ENCODE measurements at regions not wholly inside any gene's neighbourhood (a gene's known extent, or its start where the extent isn't known, plus 50 kb on each side); places are given as distances from the start of the nearest gene placed in this dataset.
"Not testable (repeated sequence)": the region's sequence is repeated elsewhere in the genome, so short reads cannot be mapped to it uniquely, and the experiment has no call there.

DNA sequence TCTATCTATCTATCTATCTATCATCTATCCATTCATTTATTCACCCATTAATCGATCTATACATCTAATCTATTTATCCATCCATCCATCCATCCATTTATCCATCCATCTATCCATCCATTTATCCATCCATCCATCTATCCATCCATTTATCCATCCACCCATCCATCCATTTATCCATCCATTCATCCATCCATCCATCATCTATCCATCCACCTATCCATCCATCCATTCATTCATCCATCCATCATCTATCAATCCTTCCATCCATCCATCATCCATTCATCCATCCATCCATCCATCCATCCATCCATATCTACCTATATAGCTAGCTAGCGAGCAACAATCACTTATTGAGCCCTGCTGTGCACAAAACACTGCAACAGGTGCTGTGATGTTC lies 953.1 kb upstream of the ZNF722 start:
- Mint-ChIP-seq H3K27me3 (ENCODE audit: low read depth) (no peaks in the 10 kb centered on the region), H3K4me3 (no peak overlapping the region), H3K4me1 (no peaks in the 10 kb centered on the region), H3K36me3 (peaks cover 7% of the 10 kb centered on the region), H3K9me3 (peaks cover 28% of the 10 kb centered on the region), H3K27ac (no peak overlapping the region)
- TF ChIP-seq, protein P1, sequence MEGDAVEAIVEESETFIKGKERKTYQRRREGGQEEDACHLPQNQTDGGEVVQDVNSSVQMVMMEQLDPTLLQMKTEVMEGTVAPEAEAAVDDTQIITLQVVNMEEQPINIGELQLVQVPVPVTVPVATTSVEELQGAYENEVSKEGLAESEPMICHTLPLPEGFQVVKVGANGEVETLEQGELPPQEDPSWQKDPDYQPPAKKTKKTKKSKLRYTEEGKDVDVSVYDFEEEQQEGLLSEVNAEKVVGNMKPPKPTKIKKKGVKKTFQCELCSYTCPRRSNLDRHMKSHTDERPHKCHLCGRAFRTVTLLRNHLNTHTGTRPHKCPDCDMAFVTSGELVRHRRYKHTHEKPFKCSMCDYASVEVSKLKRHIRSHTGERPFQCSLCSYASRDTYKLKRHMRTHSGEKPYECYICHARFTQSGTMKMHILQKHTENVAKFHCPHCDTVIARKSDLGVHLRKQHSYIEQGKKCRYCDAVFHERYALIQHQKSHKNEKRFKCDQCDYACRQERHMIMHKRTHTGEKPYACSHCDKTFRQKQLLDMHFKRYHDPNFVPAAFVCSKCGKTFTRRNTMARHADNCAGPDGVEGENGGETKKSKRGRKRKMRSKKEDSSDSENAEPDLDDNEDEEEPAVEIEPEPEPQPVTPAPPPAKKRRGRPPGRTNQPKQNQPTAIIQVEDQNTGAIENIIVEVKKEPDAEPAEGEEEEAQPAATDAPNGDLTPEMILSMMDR (IDR thresholded peaks at IDR 0.05; ENCODE audit: unreplicated experiment) = no peak
- no peak for DNase-seq (ENCODE audit: low spot score in 2 of 2, unreplicated experiment in 2 of 2)

DNA sequence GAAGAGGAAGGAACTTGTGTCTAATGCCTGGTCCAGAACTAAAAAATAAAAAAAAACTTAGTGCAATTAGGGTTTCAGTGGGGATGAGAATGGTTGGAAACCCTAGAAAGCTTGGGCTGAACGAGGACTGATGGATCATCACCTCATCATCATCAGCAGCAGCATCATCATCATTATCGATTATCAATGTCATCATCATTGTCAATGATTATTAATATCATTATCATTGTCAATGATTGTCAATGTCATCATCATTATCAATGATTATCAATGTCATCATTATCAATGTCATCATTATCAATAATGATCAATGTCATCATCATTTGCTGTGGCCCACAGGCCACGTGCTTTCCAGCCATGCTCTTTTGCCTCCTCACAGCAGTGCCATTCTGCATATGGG lies 952.0 kb upstream of the ZNF722 start:
- Mint-ChIP-seq H3K9me3 (peaks cover 26% of the 10 kb centered on the region), H3K36me3 (peaks cover 9% of the 10 kb centered on the region), H3K27ac (no peak overlapping the region)

DNA sequence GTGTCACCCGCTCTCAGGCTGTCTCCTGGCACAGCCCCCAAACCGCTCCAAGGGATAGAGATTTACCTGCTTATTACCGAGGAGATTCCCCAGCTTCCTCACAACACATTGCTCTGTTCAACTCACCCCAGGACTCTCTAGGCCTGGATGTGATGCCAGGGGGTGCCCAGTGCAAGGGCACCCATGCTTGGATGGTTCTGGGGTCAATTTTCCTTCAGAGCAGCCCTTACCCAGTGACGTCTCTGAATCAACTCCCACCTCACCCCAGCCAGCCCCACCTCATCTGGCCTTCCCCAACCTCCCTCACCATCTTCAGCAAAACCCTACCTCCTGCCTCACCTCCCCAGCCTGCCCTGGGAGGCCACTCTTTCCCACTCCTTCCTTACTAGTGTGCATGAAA lies 951.6 kb upstream of the ZNF722 start:
- Mint-ChIP-seq H3K27ac (no peak overlapping the region), H3K4me3 (no peak overlapping the region), H3K4me1 (no peaks in the 10 kb centered on the region), H3K9me3 (peaks cover 23% of the 10 kb centered on the region), H3K27me3 (ENCODE audit: low read depth) (no peaks in the 10 kb centered on the region), H3K36me3 (peaks cover 9% of the 10 kb centered on the region)
- TF ChIP-seq, protein P1 (IDR thresholded peaks at IDR 0.05; ENCODE audit: unreplicated experiment) = no peak
- no peak for DNase-seq (ENCODE audit: low spot score in 2 of 2, unreplicated experiment in 2 of 2)

More for the DNA sequence above, 952.0 kb upstream of the ZNF722 start:
- Mint-ChIP-seq H3K4me1 (no peaks in the 10 kb centered on the region), H3K4me3 (no peak overlapping the region), H3K27me3 (ENCODE audit: low read depth) (no peaks in the 10 kb centered on the region)
- TF ChIP-seq, protein P1 (IDR thresholded peaks at IDR 0.05; ENCODE audit: unreplicated experiment) = no peak
- DNase-seq (ENCODE audit: low spot score in 2 of 2, unreplicated experiment in 2 of 2) = no peak

DNA sequence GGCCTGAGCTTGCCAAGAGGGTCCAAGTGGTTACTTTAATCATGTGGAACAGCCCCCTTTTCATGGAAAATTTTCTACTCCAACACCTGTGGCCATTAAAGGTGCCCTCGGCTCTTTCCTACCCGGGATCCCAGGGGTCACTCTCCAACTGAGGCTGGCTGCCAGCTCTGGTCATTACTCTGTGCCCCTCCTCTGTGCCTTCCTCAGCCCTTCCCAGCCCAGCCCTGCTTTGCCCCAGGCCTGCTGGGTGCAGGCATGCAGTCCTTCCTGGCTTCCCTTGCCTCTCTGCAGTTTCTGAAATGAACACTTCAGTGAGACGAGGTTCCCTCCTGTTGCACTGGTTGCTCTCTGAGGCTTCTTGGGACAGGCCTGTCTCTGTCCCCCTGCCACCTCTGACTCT lies 951.1 kb upstream of the ZNF722 start:
- peaks cover 19% of the 10 kb centered on the region for H3K9me3 Mint-ChIP-seq
- peaks cover 9% of the 10 kb centered on the region for H3K36me3 Mint-ChIP-seq
- H3K4me1 Mint-ChIP-seq = no peaks in the 10 kb centered on the region
- no peak for DNase-seq (ENCODE audit: low spot score in 2 of 2, unreplicated experiment in 2 of 2)
- TF ChIP-seq, protein P1 (IDR thresholded peaks at IDR 0.05; ENCODE audit: unreplicated experiment) = no peak
- H3K27me3 Mint-ChIP-seq (ENCODE audit: low read depth) = no peaks in the 10 kb centered on the region
- H3K27ac Mint-ChIP-seq = no peak overlapping the region
- H3K4me3 Mint-ChIP-seq = no peak overlapping the region

DNA sequence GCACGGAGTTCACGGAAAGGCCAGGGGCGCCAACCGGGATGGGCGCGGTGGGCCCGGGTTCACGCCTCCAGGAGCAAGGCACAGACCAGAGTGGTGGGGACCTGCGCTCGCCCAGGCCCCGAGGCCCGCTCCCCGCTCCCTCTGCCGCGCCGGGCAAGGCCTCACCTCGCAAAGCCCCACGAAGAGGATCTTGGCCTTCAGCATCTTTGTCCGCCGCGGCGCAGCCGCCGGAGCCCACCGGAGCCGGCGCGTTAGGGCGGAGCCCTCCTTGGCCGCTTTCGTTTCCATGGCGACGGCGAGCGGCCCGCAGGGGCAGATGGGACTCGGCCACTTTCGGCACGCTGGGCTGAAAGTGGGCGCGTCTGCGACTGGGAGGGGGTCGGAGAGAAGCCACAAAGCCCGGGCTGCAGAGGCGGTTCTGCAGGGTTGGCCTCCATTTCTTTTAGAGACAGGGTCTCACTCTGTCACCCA lies 944.4 kb upstream of the ZNF722 start:
- peaks cover 27% of the 10 kb centered on the region for H3K9me3 Mint-ChIP-seq
- H3K27me3 Mint-ChIP-seq (ENCODE audit: low read depth) = no peaks in the 10 kb centered on the region
- H3K27ac Mint-ChIP-seq = no peak overlapping the region
- TF ChIP-seq, protein P1 (IDR thresholded peaks at IDR 0.05; ENCODE audit: unreplicated experiment) = no peak
- peaks cover 7% of the 10 kb centered on the region for H3K36me3 Mint-ChIP-seq
- H3K4me3 Mint-ChIP-seq = no peak overlapping the region
- no peak for DNase-seq (ENCODE audit: low spot score in 2 of 2, unreplicated experiment in 2 of 2)
- no peaks in the 10 kb centered on the region for H3K4me1 Mint-ChIP-seq

DNA sequence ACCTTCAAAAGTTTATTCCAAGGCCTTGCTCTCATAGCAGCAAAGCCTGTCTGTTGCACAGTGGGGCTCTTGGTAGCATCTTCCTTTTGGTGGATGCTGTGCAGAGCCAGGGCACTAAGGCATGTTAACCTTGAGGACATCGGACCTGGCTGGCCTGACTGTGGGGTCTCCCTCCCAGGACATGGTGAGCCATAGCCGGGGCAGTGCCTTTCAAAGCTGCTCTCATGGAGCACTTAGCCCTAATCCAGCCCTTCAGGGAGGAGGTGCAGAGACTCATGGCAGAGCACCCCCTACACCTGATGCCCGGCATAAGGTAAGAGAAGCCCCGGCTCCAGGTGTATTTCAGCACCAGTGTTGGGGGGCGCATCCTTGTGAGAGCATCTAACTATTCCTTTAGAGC lies 941.4 kb upstream of the ZNF722 start:
- no peaks in the 10 kb centered on the region for H3K27me3 Mint-ChIP-seq (ENCODE audit: low read depth)
- no peak overlapping the region for H3K4me3 Mint-ChIP-seq
- H3K4me1 Mint-ChIP-seq = no peaks in the 10 kb centered on the region
- H3K9me3 Mint-ChIP-seq = peaks cover 31% of the 10 kb centered on the region
- peaks cover 7% of the 10 kb centered on the region for H3K36me3 Mint-ChIP-seq
- DNase-seq (ENCODE audit: low spot score in 2 of 2, unreplicated experiment in 2 of 2) = no peak
- TF ChIP-seq, protein P1 (IDR thresholded peaks at IDR 0.05; ENCODE audit: unreplicated experiment) = no peak
- no peak overlapping the region for H3K27ac Mint-ChIP-seq

DNA sequence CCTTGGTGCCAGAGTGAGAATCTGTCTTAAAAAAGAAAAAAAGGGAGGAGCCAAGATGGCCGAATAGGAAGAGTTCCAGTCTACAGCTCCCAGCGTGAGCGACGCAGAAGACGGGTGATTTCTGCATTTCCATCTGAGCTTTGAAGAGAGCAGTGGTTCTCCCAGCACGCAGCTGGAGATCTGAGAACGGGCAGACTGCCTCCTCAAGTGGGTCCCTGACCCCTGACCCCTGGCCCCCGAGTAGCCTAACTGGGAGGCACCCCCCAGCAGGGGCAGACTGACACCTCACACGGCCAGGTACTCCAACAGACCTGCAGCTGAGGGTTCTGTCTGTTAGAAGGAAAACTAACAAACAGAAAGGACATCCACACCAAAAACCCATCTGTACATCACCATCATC lies 937.9 kb upstream of the ZNF722 start:
- H3K9me3 Mint-ChIP-seq = peaks cover 36% of the 10 kb centered on the region

More for the DNA sequence above, 937.9 kb upstream of the ZNF722 start:
- not testable (repeated sequence) for H3K36me3 Mint-ChIP-seq; H3K27ac Mint-ChIP-seq; H3K4me1 Mint-ChIP-seq; DNase-seq (ENCODE audit: low spot score in 2 of 2, unreplicated experiment in 2 of 2); H3K4me3 Mint-ChIP-seq; H3K27me3 Mint-ChIP-seq (ENCODE audit: low read depth)

All from mesothelial cell of epicardium (in vitro differentiated cells).